ENCODE measurements at regions not wholly inside any gene's neighbourhood (a gene's known extent, or its start where the extent isn't known, plus 50 kb on each side); places are given as distances from the start of the nearest gene placed in this dataset.

- DNase-seq (ENCODE audit: low spot score): no peak
- no peaks in the 10 kb centered on the region for H3K9me3 ChIP-seq
- no peak overlapping the region for H3K27ac ChIP-seq
- WGBS: 57% methylated on average over 4 of the region's 4 CpGs
- H3K4me1 ChIP-seq (replicated peaks): peaks cover 10% of the 10 kb centered on the region
- no peaks in the 10 kb centered on the region for H3K36me3 ChIP-seq
- TF ChIP-seq POLR2A (IDR thresholded peaks at IDR 0.05) (no peak), POLR2AphosphoS5 (IDR thresholded peaks at IDR 0.05) (no peak)
- no peaks in the 10 kb centered on the region for H3K27me3 ChIP-seq (replicated peaks; ENCODE audit: insufficient read depth)
- intact Hi-C loops (cut with DNase I): no loop called here
- H3K4me3 ChIP-seq: no peak overlapping the region
Observed at GRCh38 chr15:66927201-66928077, 138.0 kb upstream of the SMAD3 start.

GRCh38 chr15:66928101-66928500 lies 137.3 kb upstream of the SMAD3 start:
- Histone ChIP-seq H3K27ac (no peak overlapping the region), H3K4me3 (no peak overlapping the region), H3K36me3 (no peaks in the 10 kb centered on the region), H3K4me1 (replicated peaks) (peaks cover 10% of the 10 kb centered on the region), H3K9me3 (no peaks in the 10 kb centered on the region), H3K27me3 (replicated peaks; ENCODE audit: insufficient read depth) (no peaks in the 10 kb centered on the region)
- intact Hi-C loops (cut with DNase I): no loop called here
- TF ChIP-seq CTCF (IDR thresholded peaks at IDR 0.05) (no peak), POLR2A (IDR thresholded peaks at IDR 0.05) (no peak), POLR2AphosphoS5 (IDR thresholded peaks at IDR 0.05) (no peak)
- DNase-seq (ENCODE audit: low spot score): no peak

GRCh38 chr15:66928784-66929183 lies 136.6 kb upstream of the SMAD3 start:
- intact Hi-C loops (cut with DNase I): no loop called here
- WGBS: 100% methylated on average over 1 of the region's 1 CpG
- no peaks in the 10 kb centered on the region for H3K27me3 ChIP-seq (replicated peaks; ENCODE audit: insufficient read depth)
- TF ChIP-seq POLR2AphosphoS5 (IDR thresholded peaks at IDR 0.05): no peak
- TF ChIP-seq CTCF (IDR thresholded peaks at IDR 0.05): no peak
- TF ChIP-seq POLR2A (IDR thresholded peaks at IDR 0.05): no peak
- no peak overlapping the region for H3K4me3 ChIP-seq
- peaks cover 10% of the 10 kb centered on the region for H3K4me1 ChIP-seq (replicated peaks)
- no peak overlapping the region for H3K27ac ChIP-seq
- no peaks in the 10 kb centered on the region for H3K36me3 ChIP-seq
- DNase-seq (ENCODE audit: low spot score): no peak
- H3K9me3 ChIP-seq: no peaks in the 10 kb centered on the region

GRCh38 chr15:66929843-66930402 lies 135.5 kb upstream of the SMAD3 start:
- no peak for DNase-seq (ENCODE audit: low spot score)
- H3K9me3 ChIP-seq: no peaks in the 10 kb centered on the region
- peaks cover 10% of the 10 kb centered on the region for H3K4me1 ChIP-seq (replicated peaks)
- no peaks in the 10 kb centered on the region for H3K27me3 ChIP-seq (replicated peaks; ENCODE audit: insufficient read depth)
- 79% methylated on average over 2 of the region's 2 CpGs for WGBS
- H3K36me3 ChIP-seq: no peaks in the 10 kb centered on the region
- H3K27ac ChIP-seq: no peak overlapping the region
- intact Hi-C loops (cut with DNase I): no loop called here
- H3K4me3 ChIP-seq: no peak overlapping the region
- TF ChIP-seq POLR2AphosphoS5 (IDR thresholded peaks at IDR 0.05): no peak
- TF ChIP-seq POLR2A (IDR thresholded peaks at IDR 0.05): no peak
- no peak for TF ChIP-seq CTCF (IDR thresholded peaks at IDR 0.05)

GRCh38 chr15:66931768-66932633 lies 133.4 kb upstream of the SMAD3 start:
- intact Hi-C loops (cut with DNase I): no loop called here
- H3K27me3 ChIP-seq (replicated peaks; ENCODE audit: insufficient read depth): no peaks in the 10 kb centered on the region
- peak; percentile 57 for DNase-seq (ENCODE audit: low spot score)
- WGBS: 15% methylated on average over 15 of the region's 15 CpGs
- peak overlapping the region in 1 of 2 donors; percentile 3 for H3K4me3 ChIP-seq
- H3K36me3 ChIP-seq: no peaks in the 10 kb centered on the region
- H3K27ac ChIP-seq: peak overlapping the region; percentile 7 to 30
- peaks cover 10% of the 10 kb centered on the region for H3K4me1 ChIP-seq (replicated peaks)
- TF ChIP-seq CTCF (IDR thresholded peaks at IDR 0.05) (no peak), POLR2AphosphoS5 (IDR thresholded peaks at IDR 0.05) (peak; percentile 66), POLR2A (IDR thresholded peaks at IDR 0.05) (no peak)
- H3K9me3 ChIP-seq: no peaks in the 10 kb centered on the region

All from prostate gland (tissue), 2 donors.